GM12873 (cell line): ENCODE measurements at regions not wholly inside any gene's neighbourhood (a gene's known extent, or its start where the extent isn't known, plus 50 kb on each side); places are given as distances from the start of the nearest gene placed in this dataset.

Source experiments
- CTCF ChIP-seq: IDR thresholded peaks from 2 replicates; pipeline ENCODE4 v1.5.1; 2012; ENCODE audit warnings: low read depth, mild to moderate bottlenecking, moderate library complexity, low read length, control low read depth; ENCODE audit not compliant: insufficient read depth; ENCODE audit errors: missing control alignments

DNA sequence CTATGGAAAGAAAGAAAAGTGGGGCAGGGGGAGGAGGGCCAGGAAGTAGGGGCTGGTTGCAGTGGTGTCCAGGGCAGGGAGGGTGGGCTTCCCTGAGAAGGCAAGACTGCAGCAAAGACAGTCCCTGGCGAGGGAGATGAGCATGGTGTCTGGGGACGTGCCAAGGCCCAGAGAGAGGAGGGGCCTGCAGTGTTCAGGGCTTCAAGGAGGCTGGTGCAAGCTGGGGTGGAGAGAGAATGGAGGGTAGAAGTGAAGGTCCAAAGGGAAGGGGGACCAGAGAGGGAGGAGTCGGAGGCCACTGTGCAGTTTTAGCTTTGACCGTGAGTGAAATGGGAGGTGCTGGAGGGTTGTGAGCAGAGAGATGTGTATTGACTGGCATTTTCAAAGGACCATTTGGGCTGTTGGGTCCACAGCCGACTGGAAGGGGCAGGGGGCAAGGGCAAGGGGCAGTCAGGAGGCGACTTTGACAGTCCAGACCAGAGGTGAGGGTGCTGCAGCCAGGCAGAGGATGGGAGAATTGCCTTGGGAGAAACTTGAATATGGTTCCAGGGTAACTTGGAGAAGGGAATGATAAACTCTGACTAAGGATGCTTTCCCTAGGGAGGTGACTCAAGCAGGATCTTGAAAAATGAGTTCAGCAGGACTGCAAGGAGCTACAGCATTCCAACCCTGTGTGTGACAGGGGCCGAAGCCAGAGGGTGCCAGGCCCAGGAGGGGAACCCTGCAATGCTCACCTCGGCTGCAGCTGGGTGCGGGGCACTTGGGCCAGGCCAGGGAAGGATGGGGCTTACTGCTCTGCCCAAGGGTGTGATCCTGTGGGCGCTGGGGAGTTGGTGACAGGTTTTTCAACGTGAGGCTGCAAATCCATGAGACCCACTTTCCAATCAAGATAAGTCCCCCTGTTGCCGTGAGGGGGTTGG is 177.1 kb upstream of the HAAO start:
- TF ChIP-seq CTCF: no peak

DNA sequence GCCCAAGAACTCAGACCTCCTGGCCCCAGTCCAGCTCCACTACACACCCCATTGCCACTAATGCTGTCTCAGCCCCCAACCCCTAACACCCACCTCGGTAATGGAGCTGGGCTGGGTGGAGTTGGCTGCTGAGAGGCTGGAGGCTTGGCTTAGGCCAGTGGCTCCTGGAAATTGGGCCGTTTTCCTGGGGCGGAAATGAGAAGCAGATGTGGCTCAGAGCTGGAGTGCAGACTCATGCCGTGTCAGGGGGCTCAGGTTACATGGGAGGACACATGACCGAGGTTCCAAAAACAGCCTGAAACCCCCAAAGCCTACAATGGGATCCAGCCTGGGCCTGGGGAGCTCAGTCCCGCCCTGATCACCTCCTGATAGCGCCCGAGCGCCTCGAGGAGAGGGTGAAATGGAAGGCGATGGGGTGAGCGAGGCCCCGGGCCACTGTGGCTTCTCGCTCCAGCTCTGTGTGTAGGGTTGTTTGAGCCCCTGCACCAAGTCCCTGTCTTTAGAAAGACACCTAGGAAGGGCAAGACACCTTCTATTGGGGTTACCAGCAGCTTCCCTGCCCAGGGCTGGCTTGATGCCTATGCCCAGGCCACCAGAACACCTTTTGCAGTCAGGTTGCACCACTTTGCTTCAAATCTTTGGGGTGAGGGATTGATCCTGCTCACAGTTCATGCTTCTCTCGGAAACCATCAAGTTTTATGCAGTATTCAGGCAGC is 175.7 kb upstream of the HAAO start:
- no peak for TF ChIP-seq CTCF

GRCh38 chr2:42965910-42966309 is 173.5 kb upstream of the HAAO start:
- no peak for TF ChIP-seq CTCF

- TF ChIP-seq CTCF: no peak
Observed at GRCh38 chr2:42965196-42965595, 172.8 kb upstream of the HAAO start.

DNA sequence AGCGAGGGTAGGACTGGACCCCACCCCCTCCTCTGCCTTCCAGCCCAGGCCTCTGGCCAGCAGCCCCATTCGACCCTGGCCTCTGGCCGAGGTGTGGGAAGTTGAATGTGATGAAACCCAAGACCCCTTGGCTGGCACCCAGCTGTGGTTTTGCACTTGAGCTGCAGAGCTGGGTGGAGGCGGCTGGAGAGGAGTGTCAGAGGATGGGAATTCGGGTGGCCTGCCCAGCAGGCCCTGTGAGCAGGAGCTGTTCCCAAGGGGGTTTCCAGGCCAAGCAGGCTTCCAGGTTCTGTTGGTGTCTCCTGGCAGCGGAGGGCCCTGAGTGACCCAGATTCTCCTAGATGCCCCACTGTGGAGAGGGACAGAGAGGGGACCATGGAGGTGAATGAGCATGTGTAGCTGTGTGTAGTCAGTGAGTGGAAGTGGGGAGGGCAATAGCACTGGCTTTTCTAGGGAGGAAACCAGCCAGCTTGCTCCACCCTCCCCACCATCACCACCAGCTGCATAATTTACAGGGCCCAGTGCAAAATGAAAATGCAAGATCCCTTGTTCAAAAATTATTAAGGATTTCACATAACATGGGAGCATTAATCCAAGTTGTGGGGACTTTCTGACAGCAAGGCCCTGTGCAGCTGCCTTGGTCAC is 172.2 kb upstream of the HAAO start:
- no peak for TF ChIP-seq CTCF

- no peak for TF ChIP-seq CTCF
Observed at GRCh38 chr2:42963452-42964068, 171.2 kb upstream of the HAAO start.
